Karpas-422 (cell line): ENCODE measurements at regions not wholly inside any gene's neighbourhood (a gene's known extent, or its start where the extent isn't known, plus 50 kb on each side); places are given as distances from the start of the nearest gene placed in this dataset.
A peak's percentile ranks its signal among the peaks of the same experiment; 100 is the strongest.
"Not testable (repeated sequence)": the region's sequence is repeated elsewhere in the genome, so short reads cannot be mapped to it uniquely, and the experiment has no call there.

ENCODE experiments used
- DNase-seq: peaks from one replicate; pipeline ENCODE4 v3.0.0-alpha.2; 2015
- H2AFZ ChIP-seq: fragments of 200-600 bp; sonication (generic); 2 replicates; pipeline ENCODE4 v1.6.1; 2014; ENCODE audit warnings: antibody characterized with exemption, low read length, mixed read lengths
- H3K27ac ChIP-seq: fragments of 200-600 bp; sonication (generic); 2 replicates; pipeline ENCODE4 v1.5.1; 2014; ENCODE audit warnings: mild to moderate bottlenecking, low read length, moderate library complexity
- H3K27me3 ChIP-seq: fragments of 200-600 bp; sonication (generic); 2 replicates; pipeline ENCODE4 v1.6.1; 2014; ENCODE audit warnings: low read length, mixed read lengths
- H3K36me3 ChIP-seq: fragments of 200-600 bp; sonication (generic); 2 replicates; pipeline ENCODE4 v1.6.1; 2014; ENCODE audit warnings: low read length, mixed read lengths; ENCODE audit not compliant: insufficient read depth
- H3K4me1 ChIP-seq: fragments of 200-600 bp; sonication (generic); 2 replicates; pipeline ENCODE4 v1.6.1; 2014; ENCODE audit warnings: mild to moderate bottlenecking, low read length, mixed read lengths
- H3K4me2 ChIP-seq: fragments of 200-600 bp; sonication (generic); 2 replicates; pipeline ENCODE4 v1.6.1; 2014; ENCODE audit warnings: low read length, low read depth, mild to moderate bottlenecking; ENCODE audit not compliant: poor library complexity, severe bottlenecking
- H3K4me3 ChIP-seq: fragments of 200-600 bp; sonication (generic); 2 replicates; pipeline ENCODE4 v1.5.1; 2014; ENCODE audit warnings: mild to moderate bottlenecking, antibody characterized with exemption, low read length, mixed read lengths
- H3K79me2 ChIP-seq: fragments of 200-600 bp; sonication (generic); 2 replicates; pipeline ENCODE4 v1.6.1; 2014; ENCODE audit warnings: mild to moderate bottlenecking, low read length, mixed read lengths
- H3K9ac ChIP-seq: fragments of 200-600 bp; sonication (generic); 2 replicates; pipeline ENCODE4 v1.6.0; 2014; ENCODE audit warnings: low read length
- H3K9me2 ChIP-seq: fragments of 200-600 bp; sonication (generic), shearing (Covaris generic); replicated peaks from 2 replicates; pipeline ENCODE4 v1.6.0; 2014; ENCODE audit warnings: mild to moderate bottlenecking, low read length, moderate library complexity; ENCODE audit not compliant: insufficient read depth
- H3K9me3 ChIP-seq: fragments of 300-700, 200-600 bp; sonication (generic); 2 replicates; pipeline ENCODE4 v1.6.1; 2014; ENCODE audit warnings: low read length, mixed read lengths
- H4K20me1 ChIP-seq: fragments of 200-600 bp; sonication (generic); 2 replicates; pipeline ENCODE4 v1.6.1; 2014; ENCODE audit warnings: mild to moderate bottlenecking, antibody characterized with exemption, low read length, low read depth; ENCODE audit not compliant: insufficient read depth

DNA sequence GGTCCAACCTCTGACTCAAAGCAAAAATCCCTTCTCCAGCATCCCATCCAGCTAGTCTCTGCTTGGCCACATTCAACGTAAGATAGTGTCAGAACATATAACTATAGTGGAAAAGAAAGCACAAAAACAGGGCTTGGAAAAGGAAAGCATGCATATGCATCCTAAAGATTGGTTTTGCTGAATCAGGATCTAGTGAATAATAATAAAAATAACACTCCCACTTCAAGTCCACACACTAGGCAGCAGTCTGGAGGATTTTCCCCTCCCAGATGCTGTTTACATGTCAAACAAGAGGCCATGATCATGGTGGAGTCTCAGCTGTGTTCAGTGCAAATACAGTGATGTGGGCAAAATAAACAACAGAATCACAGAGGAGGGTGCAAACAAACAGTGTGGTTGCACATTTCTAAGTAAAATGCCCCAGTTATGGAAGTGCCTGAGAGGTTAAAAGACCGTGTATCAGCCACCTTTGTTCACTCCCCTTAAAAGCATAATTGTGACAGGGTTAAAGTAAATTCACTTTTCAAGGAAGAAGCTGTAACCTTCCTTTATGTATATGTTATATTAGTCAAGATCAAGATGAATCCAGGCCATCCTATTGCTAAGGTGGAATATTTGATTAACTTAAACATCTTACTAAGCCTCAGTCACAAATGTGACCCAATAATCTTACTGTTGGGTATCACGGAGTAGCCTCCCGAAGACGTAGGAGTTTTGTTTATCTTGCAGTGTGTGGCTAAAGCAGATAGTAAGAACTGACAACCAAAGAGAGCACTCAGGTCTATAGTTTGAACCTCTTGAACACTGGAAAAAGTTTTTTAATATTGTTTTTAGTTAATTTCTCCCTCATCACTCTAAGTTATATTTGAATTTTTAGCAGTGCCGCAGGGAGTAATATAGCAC, 424.5 kb downstream of the SOX2 start:
- no peak overlapping the region for H3K9ac ChIP-seq
- DNase-seq: no peak
- H3K36me3 ChIP-seq: no peaks in the 10 kb centered on the region
- no peaks in the 10 kb centered on the region for H3K9me2 ChIP-seq
- no peaks in the 10 kb centered on the region for H3K27me3 ChIP-seq
- H3K9me3 ChIP-seq: no peaks in the 10 kb centered on the region
- H3K27ac ChIP-seq: no peak overlapping the region
- no peak overlapping the region for H2AFZ ChIP-seq
- H3K79me2 ChIP-seq: no peaks in the 10 kb centered on the region
- no peaks in the 10 kb centered on the region for H4K20me1 ChIP-seq
- no peak overlapping the region for H3K4me3 ChIP-seq
- H3K4me2 ChIP-seq: no peak overlapping the region
- peaks cover 2% of the 10 kb centered on the region for H3K4me1 ChIP-seq

DNA sequence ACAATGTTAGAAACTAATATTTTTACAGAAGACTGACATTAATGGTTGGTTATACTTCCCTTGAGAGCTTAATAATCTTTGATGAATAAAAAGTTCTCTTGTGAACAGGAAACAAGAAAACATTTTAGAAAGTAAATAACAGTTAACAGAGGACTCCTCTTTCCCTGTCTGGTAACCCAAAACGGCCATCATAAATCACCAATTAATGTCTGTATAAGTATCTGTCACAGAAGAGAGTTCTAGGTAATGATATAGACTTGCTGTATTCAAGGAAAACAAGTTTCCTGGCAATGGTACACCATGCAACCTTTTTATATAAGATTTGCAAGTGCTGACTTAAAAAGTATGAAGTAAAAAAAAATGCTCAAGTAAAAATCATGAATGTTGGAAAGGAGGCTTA, 426.7 kb downstream of the SOX2 start:
- no peaks in the 10 kb centered on the region for H3K9me2 ChIP-seq

DNA sequence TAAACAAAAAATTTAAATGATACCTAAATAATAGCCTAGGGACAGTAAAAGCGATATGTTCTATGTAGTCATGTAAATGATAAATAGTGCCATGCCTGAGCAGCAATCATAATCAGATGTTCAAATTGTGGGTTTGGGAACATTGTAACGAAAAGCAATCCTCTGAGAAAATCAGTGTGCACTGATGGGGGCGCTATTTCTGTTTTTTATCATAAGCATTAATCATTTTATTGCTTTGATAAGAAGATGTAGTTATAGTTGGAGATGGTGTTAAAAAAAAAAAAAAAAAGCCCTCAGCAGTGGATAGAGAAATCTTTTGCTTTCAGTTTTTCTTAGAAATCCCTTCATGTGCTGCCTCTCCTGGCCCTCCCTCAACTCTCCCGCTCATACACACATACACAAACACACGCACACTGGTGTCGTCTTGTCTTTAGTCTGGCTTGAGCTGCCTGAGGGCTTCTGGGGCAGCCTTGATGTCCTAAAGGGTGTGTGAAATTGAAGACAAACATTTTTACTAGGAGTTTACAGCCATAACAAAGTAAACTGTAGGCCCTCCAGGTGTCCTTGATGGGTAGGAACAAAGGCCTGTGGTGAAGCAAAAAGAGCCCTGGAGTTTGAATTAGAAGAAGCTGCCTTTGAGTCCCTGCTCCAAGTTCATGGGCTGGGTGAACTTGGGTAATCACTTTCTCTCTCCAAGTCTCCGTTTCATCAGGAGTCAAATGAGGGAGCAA, 428.1 kb downstream of the SOX2 start:
- no peaks in the 10 kb centered on the region for H3K79me2 ChIP-seq
- no peak overlapping the region for H3K4me2 ChIP-seq
- H3K9me3 ChIP-seq: no peaks in the 10 kb centered on the region
- H3K9ac ChIP-seq: no peak overlapping the region
- 0 out of 2 replicates have a peak overlapping the region, but pooled peaks have one; percentile 16 for H2AFZ ChIP-seq
- no peak overlapping the region for H3K27ac ChIP-seq
- H4K20me1 ChIP-seq: no peaks in the 10 kb centered on the region
- DNase-seq: peak; percentile 49
- H3K27me3 ChIP-seq: no peaks in the 10 kb centered on the region
- H3K4me1 ChIP-seq: peaks cover 5% of the 10 kb centered on the region; the same call in 1 of the 2 replicates
- no peaks in the 10 kb centered on the region for H3K9me2 ChIP-seq
- H3K4me3 ChIP-seq: no peak overlapping the region
- no peaks in the 10 kb centered on the region for H3K36me3 ChIP-seq

More for the DNA sequence above, 426.7 kb downstream of the SOX2 start:
- no peak overlapping the region for H3K27ac ChIP-seq
- no peak for DNase-seq
- no peak overlapping the region for H3K9ac ChIP-seq
- no peaks in the 10 kb centered on the region for H3K79me2 ChIP-seq
- H3K36me3 ChIP-seq: no peaks in the 10 kb centered on the region
- no peaks in the 10 kb centered on the region for H3K9me3 ChIP-seq
- H4K20me1 ChIP-seq: no peaks in the 10 kb centered on the region
- H2AFZ ChIP-seq: no peak overlapping the region
- no peak overlapping the region for H3K4me3 ChIP-seq
- no peak overlapping the region for H3K4me2 ChIP-seq
- H3K4me1 ChIP-seq: peaks cover 5% of the 10 kb centered on the region; the same call in 1 of the 2 replicates
- no peaks in the 10 kb centered on the region for H3K27me3 ChIP-seq

DNA sequence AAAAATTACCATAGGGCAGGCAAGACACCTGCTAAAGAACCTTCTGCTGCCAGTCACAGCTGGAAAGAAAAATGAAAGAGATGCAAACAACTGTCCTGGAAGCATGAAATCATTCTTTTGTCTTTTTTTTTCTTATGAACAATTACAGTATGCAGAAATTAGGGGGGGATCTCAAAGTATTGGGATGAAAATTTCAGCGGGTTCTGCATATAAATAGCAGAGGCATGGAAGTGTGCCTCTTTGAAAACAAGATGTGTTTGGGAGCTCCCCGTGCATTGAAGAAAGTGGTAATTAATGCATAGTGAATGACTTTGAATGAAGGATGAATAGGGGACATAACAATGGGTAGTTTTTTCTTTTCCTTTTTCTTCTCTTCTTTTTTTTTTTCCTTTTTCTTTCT, 431.2 kb downstream of the SOX2 start:
- DNase-seq: no peak
- no peak overlapping the region for H3K4me3 ChIP-seq
- H3K27me3 ChIP-seq: no peaks in the 10 kb centered on the region
- H4K20me1 ChIP-seq: no peaks in the 10 kb centered on the region
- H3K4me1 ChIP-seq: peaks cover 5% of the 10 kb centered on the region; the same call in 1 of the 2 replicates
- no peak overlapping the region for H3K27ac ChIP-seq
- H3K36me3 ChIP-seq: no peaks in the 10 kb centered on the region
- H3K9me3 ChIP-seq: no peaks in the 10 kb centered on the region
- H3K79me2 ChIP-seq: no peaks in the 10 kb centered on the region
- H3K4me2 ChIP-seq: no peak overlapping the region
- no peak overlapping the region for H3K9ac ChIP-seq
- H2AFZ ChIP-seq: no peak overlapping the region
- H3K9me2 ChIP-seq: no peaks in the 10 kb centered on the region

DNA sequence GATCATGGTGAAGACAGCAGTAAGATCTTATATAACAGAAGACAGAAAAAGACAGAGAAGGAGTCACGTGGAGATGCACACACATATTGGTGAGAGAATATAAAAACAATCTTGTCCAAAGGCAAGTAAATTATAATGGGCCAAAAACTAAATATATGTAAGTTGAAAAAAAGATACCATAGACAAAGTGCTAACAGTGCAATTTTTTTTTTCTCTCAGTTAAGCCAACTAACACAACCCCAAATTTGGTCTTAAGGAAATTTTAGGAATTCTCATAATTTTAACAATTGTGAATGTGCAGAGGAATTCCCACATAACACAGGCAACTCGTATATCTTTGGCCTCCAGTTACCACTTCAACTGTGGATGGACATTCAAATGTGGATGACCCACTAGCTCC, 432.2 kb downstream of the SOX2 start:
- Histone ChIP-seq H3K4me3 (no peak overlapping the region), H3K4me2 (no peak overlapping the region), H3K4me1 (peaks cover 5% of the 10 kb centered on the region; the same call in 1 of the 2 replicates), H3K9me3 (no peaks in the 10 kb centered on the region), H3K9me2 (no peaks in the 10 kb centered on the region), H3K9ac (no peak overlapping the region), H3K36me3 (no peaks in the 10 kb centered on the region), H2AFZ (no peak overlapping the region), H4K20me1 (no peaks in the 10 kb centered on the region), H3K79me2 (no peaks in the 10 kb centered on the region), H3K27ac (no peak overlapping the region), H3K27me3 (no peaks in the 10 kb centered on the region)
- DNase-seq: no peak

DNA sequence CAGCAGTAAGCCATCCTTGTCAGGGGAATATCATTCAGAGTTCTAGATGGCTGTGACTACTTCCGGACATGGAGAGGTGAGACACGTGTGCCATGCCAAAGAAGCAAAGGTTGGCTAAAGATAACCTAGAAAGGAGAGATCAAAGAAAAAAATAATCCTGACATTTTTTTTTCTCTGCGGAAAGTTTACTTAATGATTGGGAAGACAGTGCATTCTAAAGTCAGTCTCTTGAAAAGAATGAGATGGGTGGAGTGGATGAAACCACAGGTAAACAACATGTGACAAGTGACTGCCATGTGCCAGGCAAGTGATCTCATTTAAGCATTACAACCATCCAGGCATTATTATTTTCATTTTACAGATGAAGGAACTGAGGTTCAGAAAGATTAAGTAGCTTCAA, 436.6 kb downstream of the SOX2 start:
- Histone ChIP-seq H3K4me2 (no peak overlapping the region), H3K36me3 (no peaks in the 10 kb centered on the region), H3K9me3 (no peaks in the 10 kb centered on the region), H2AFZ (no peak overlapping the region), H3K4me3 (no peak overlapping the region), H3K27me3 (no peaks in the 10 kb centered on the region), H4K20me1 (no peaks in the 10 kb centered on the region), H3K4me1 (no peaks in the 10 kb centered on the region), H3K9me2 (no peaks in the 10 kb centered on the region), H3K79me2 (no peaks in the 10 kb centered on the region), H3K27ac (no peak overlapping the region), H3K9ac (no peak overlapping the region)
- DNase-seq: no peak

DNA sequence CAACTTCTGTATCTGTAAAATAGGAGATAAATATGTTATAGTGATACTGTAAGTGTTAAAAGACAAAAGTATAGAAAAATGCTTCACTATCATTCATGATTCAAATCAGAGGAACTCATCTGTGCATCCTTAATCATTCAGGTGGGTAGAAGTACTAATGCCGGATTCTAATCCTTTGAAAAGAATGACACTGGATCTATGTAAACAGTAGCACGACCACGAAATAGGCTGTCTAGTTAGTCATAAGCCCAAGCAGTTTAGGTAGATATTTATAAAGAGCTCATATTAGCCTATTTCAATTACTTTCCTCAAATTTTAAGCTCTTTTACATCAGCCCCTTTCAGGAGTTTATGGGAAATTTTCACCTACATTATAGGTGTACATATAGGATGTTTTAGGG, 437.9 kb downstream of the SOX2 start:
- H3K9ac ChIP-seq: no peak overlapping the region
- H3K79me2 ChIP-seq: no peaks in the 10 kb centered on the region
- H3K9me3 ChIP-seq: no peaks in the 10 kb centered on the region
- no peaks in the 10 kb centered on the region for H3K9me2 ChIP-seq
- H3K4me3 ChIP-seq: no peak overlapping the region
- no peak overlapping the region for H3K27ac ChIP-seq
- no peaks in the 10 kb centered on the region for H3K27me3 ChIP-seq
- DNase-seq: no peak
- no peak overlapping the region for H2AFZ ChIP-seq
- H3K4me2 ChIP-seq: no peak overlapping the region
- H3K36me3 ChIP-seq: no peaks in the 10 kb centered on the region
- no peaks in the 10 kb centered on the region for H3K4me1 ChIP-seq
- H4K20me1 ChIP-seq: no peaks in the 10 kb centered on the region

DNA sequence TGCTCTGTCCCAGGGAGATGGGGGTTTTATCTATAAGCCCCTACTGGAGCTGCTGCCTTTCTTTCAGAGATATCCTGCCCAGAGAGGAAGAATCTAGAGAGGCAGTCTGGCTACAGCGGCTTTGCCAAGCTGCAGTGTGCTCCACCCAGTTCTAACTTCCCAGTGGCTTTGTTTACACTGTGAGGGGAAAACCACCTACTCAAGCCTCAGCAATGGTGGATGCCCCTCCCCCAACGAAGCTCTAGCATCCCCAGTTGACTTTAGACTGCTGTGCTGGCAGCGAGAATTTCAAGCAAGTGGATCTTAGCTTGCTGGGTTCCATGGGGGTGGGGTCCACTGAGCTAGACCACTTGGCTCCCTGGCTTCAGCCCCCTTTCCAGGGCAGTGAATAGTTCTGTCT, 444.6 kb downstream of the SOX2 start:
- H3K9ac ChIP-seq, H3K4me3 ChIP-seq, H3K9me2 ChIP-seq, H3K4me1 ChIP-seq, H2AFZ ChIP-seq, H3K36me3 ChIP-seq, H3K27ac ChIP-seq, H3K4me2 ChIP-seq, H3K9me3 ChIP-seq, H4K20me1 ChIP-seq, DNase-seq, H3K79me2 ChIP-seq, H3K27me3 ChIP-seq: not testable (repeated sequence)
